Activated CD4-positive, alpha-beta memory T cell treated with anti-CD3 and anti-CD28 coated beads, Interleukin-2, amount 10 ng/mL, durations not matched to agents 7 days and 5 days (primary cell): ENCODE measurements at regions not wholly inside any gene's neighbourhood (a gene's known extent, or its start where the extent isn't known, plus 50 kb on each side); places are given as distances from the start of the nearest gene placed in this dataset.

Experiments
- CTCF ChIA-PET: fragments of 350-600 bp; sonication (Branson Sonifier 250); formaldehyde crosslinking; loops from one replicate; lab custom pipeline; 2021; ENCODE audit warnings: antibody characterized with exemption, inconsistent platforms; lab: Charles Lee
- POLR2A ChIA-PET: fragments of 350-600 bp; sonication (Branson Sonifier 250); formaldehyde crosslinking; loops from one replicate; lab custom pipeline; 2021; ENCODE audit warnings: antibody characterized with exemption; lab: Charles Lee
- DNase-seq: peaks from one replicate; pipeline ENCODE4 v3.0.0-alpha.2; 2020
- H3K27ac Mint-ChIP-seq: one replicate; pipeline ENCODE4 v1.8.0; 2021; ENCODE audit warnings: mild to moderate bottlenecking, mixed read lengths
- H3K27me3 Mint-ChIP-seq: one replicate; pipeline ENCODE4 v1.8.0; 2021; ENCODE audit warnings: mixed read lengths
- H3K36me3 Mint-ChIP-seq: one replicate; pipeline ENCODE4 v1.8.0; 2021; ENCODE audit warnings: low read depth, mixed read lengths
- H3K4me1 Mint-ChIP-seq: one replicate; pipeline ENCODE4 v1.8.0; 2021; ENCODE audit warnings: mixed read lengths
- H3K4me3 Mint-ChIP-seq: one replicate; pipeline ENCODE4 v1.8.0; 2021; ENCODE audit warnings: mild to moderate bottlenecking, mixed read lengths
- H3K9me3 Mint-ChIP-seq: one replicate; pipeline ENCODE4 v1.8.0; 2021; ENCODE audit warnings: mixed read lengths

DNA sequence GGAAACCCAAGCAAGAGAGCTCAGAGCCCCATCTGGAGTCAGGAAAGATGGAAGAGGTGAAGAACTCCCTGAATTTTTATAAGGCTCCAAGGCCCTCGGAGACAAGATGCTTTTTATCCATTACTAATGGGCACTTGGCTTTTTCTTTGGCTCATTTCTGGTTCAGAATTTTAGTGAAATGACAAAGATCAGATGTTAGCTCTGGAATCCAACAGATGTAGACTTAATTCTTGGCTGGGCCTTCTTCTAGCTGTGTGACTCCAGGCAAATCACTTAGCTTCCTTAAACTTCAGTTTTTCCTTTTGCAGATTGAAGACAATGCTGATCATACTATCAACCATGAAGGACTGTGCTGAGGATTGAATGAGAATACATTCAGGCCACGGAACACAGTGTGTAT, 85.2 kb downstream of the HRH4 start:
- Mint-ChIP-seq H3K27me3 (peaks cover 4% of the 10 kb centered on the region), H3K9me3 (no peaks in the 10 kb centered on the region), H3K36me3 (no peaks in the 10 kb centered on the region), H3K4me1 (no peaks in the 10 kb centered on the region), H3K4me3 (no peak overlapping the region), H3K27ac (no peak overlapping the region)
- ChIA-PET CTCF (interaction anchor here (1.4 kb wide), 1 partner anchor 31 kb away, joined by 3 read pairs; no protein-coding TSS in a partner anchor), POLR2A (no interaction called here)
- no peak for DNase-seq

- Mint-ChIP-seq H3K9me3 (no peaks in the 10 kb centered on the region), H3K4me3 (no peak overlapping the region), H3K4me1 (no peaks in the 10 kb centered on the region), H3K36me3 (no peaks in the 10 kb centered on the region), H3K27me3 (peaks cover 5% of the 10 kb centered on the region), H3K27ac (no peak overlapping the region)
- ChIA-PET CTCF (interaction anchor here (1.4 kb wide), 1 partner anchor 32 kb away, joined by 3 read pairs; no protein-coding TSS in a partner anchor), POLR2A (no interaction called here)
- DNase-seq = no peak
These were observed 85.9 kb downstream of the HRH4 start for GRCh38 chr18:24546307-24546706.

DNA sequence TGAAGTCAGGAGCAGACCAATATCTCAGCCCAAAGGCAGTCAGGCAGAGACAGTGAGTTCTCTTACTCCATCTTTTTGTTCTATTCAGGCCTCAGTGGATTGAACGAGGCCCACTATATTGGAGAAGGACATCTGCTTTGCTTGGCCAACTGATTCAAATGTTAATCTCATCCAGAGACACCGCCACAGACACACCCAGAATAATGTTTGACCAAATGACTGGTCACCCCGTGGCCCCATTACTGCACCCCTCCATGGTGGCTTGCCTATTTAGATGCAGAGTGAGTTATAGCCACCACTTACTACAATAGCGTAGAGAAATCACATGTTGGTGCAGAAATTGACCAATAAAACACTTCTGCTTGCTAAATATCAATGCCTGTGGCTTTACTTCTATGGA, 88.1 kb downstream of the HRH4 start:
- POLR2A ChIA-PET = no interaction called here

GRCh38 chr18:24552218-24552617, 91.8 kb downstream of the HRH4 start:
- Mint-ChIP-seq H3K27ac (no peak overlapping the region), H3K4me3 (no peak overlapping the region), H3K27me3 (peaks cover 12% of the 10 kb centered on the region), H3K9me3 (no peaks in the 10 kb centered on the region), H3K4me1 (no peaks in the 10 kb centered on the region), H3K36me3 (no peaks in the 10 kb centered on the region)
- no peak for DNase-seq
- ChIA-PET CTCF (no interaction called here), POLR2A (no interaction called here)

More for the DNA sequence above, 88.1 kb downstream of the HRH4 start:
- Mint-ChIP-seq H3K4me3 (no peak overlapping the region), H3K36me3 (no peaks in the 10 kb centered on the region), H3K4me1 (no peaks in the 10 kb centered on the region), H3K27ac (no peak overlapping the region), H3K9me3 (no peaks in the 10 kb centered on the region), H3K27me3 (peaks cover 9% of the 10 kb centered on the region)
- DNase-seq = no peak
- CTCF ChIA-PET = no interaction called here

DNA sequence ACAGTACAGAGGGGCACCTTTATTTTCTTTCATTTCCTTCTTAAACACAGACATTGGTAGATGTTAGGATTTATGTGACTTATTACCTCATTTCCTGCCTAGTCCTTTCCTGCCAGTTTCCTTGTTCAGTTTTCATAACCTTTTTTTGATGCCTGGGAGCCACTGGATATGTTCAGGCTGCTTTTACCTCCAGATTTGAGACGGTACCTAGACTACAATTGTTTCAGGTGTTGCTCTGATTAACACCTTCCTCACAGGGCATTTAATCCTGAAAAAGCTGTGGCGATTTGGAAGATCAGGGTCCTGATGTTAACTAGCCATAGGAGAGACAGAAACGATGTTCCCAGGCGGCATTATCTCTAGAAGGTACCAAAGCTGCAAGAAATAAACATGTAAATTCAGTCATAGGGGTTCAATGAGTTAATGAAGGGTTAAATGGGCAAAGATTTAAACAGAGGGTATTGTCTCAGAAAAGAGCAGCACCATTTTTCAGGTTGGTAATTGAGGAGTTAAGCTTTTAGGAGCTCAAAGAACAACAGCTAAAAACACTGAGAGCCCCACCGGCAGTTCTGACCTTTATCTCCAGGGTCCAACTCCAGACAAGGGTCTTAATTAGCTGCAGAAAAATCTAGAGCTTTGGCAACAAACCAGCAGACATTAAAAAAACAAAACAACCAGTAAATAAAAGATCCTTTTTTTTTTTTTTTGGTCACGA, 93.3 kb downstream of the HRH4 start:
- POLR2A ChIA-PET = no interaction called here
- H3K27ac Mint-ChIP-seq = no peak overlapping the region
- no peak overlapping the region for H3K4me3 Mint-ChIP-seq
- DNase-seq = no peak
- no peaks in the 10 kb centered on the region for H3K36me3 Mint-ChIP-seq
- peaks cover 13% of the 10 kb centered on the region for H3K27me3 Mint-ChIP-seq
- no peaks in the 10 kb centered on the region for H3K9me3 Mint-ChIP-seq
- CTCF ChIA-PET = interaction anchor here (1.8 kb wide), 1 partner anchor 40 kb away, joined by 4 read pairs; no protein-coding TSS in a partner anchor
- H3K4me1 Mint-ChIP-seq = no peaks in the 10 kb centered on the region

DNA sequence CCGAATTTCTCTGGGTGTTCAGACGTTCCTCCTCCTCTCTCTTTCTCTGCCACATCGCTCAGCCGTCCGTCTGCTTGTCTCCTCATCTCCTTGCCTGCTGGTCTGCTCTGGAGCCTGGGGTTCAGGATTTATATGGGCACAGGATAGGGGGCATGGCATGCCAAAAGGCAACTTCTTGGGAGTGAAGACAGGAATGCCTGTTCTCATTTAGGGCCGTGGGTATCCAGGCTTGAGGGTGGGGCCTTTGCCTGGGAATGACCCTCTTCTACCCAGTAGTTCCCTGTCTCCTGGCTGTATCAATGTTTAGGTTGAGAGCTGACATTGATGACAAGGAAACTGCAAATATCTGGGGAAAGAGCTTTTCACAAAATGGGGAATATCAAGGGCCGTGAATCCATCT, 98.0 kb downstream of the HRH4 start:
- CTCF ChIA-PET = no interaction called here
- Mint-ChIP-seq H3K4me1 (no peaks in the 10 kb centered on the region), H3K27ac (no peak overlapping the region), H3K4me3 (no peak overlapping the region), H3K27me3 (peaks cover 6% of the 10 kb centered on the region), H3K9me3 (no peaks in the 10 kb centered on the region), H3K36me3 (no peaks in the 10 kb centered on the region)
- POLR2A ChIA-PET = no interaction called here
- DNase-seq = no peak

GRCh38 chr18:24559526-24559925, 99.1 kb downstream of the HRH4 start:
- Mint-ChIP-seq H3K27me3 (peaks cover 2% of the 10 kb centered on the region), H3K4me1 (no peaks in the 10 kb centered on the region), H3K27ac (no peak overlapping the region), H3K4me3 (no peak overlapping the region), H3K9me3 (no peaks in the 10 kb centered on the region), H3K36me3 (no peaks in the 10 kb centered on the region)
- CTCF ChIA-PET = no interaction called here
- POLR2A ChIA-PET = no interaction called here
- no peak for DNase-seq

DNA sequence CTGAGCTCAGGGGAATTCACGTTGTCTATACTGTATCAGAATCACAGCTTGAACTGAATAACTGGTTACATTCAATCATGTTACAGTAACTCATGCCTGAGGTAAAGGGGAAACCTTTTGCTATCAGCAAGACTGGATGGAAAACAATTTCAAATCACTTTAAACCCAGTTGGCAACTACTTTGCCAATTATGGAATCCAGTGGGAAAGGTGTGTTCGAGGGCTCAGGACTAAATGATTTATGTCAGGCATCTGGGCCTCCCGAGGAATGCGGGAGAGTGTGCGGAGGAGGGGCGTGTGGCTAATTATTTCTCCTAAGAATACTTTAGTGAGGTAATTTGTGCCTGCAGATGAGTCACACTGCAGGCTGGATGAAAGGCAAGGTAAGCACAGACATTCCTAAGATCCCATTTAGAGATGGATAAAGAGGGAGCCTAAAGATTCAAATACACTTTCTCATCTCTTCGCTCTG, 100.1 kb downstream of the HRH4 start:
- ChIA-PET POLR2A (no interaction called here), CTCF (no interaction called here)
- DNase-seq = no peak
- no peaks in the 10 kb centered on the region for H3K4me1 Mint-ChIP-seq
- no peak overlapping the region for H3K27ac Mint-ChIP-seq
- no peaks in the 10 kb centered on the region for H3K9me3 Mint-ChIP-seq
- no peak overlapping the region for H3K4me3 Mint-ChIP-seq
- H3K27me3 Mint-ChIP-seq = peaks cover 2% of the 10 kb centered on the region
- H3K36me3 Mint-ChIP-seq = no peaks in the 10 kb centered on the region

GRCh38 chr18:24561369-24561965, 101.0 kb downstream of the HRH4 start:
- no peaks in the 10 kb centered on the region for H3K36me3 Mint-ChIP-seq
- no peak overlapping the region for H3K4me3 Mint-ChIP-seq
- ChIA-PET POLR2A (no interaction called here), CTCF (no interaction called here)
- no peaks in the 10 kb centered on the region for H3K4me1 Mint-ChIP-seq
- no peaks in the 10 kb centered on the region for H3K9me3 Mint-ChIP-seq
- H3K27me3 Mint-ChIP-seq = peaks cover 2% of the 10 kb centered on the region
- no peak overlapping the region for H3K27ac Mint-ChIP-seq
- DNase-seq = no peak

- no peak for DNase-seq
- no peaks in the 10 kb centered on the region for H3K27me3 Mint-ChIP-seq
- CTCF ChIA-PET = no interaction called here
- no peaks in the 10 kb centered on the region for H3K9me3 Mint-ChIP-seq
- POLR2A ChIA-PET = no interaction called here
- H3K4me1 Mint-ChIP-seq = no peaks in the 10 kb centered on the region
- H3K4me3 Mint-ChIP-seq = no peak overlapping the region
- no peaks in the 10 kb centered on the region for H3K36me3 Mint-ChIP-seq
- no peak overlapping the region for H3K27ac Mint-ChIP-seq
These were observed 106.8 kb downstream of the HRH4 start for GRCh38 chr18:24567199-24567598.

GRCh38 chr18:24570716-24571115, 110.3 kb downstream of the HRH4 start:
- Mint-ChIP-seq H3K9me3 (peaks cover 2% of the 10 kb centered on the region), H3K36me3 (no peaks in the 10 kb centered on the region), H3K4me1 (no peaks in the 10 kb centered on the region), H3K27me3 (no peaks in the 10 kb centered on the region), H3K4me3 (no peak overlapping the region), H3K27ac (no peak overlapping the region)
- DNase-seq = no peak
- CTCF ChIA-PET = no interaction called here
- POLR2A ChIA-PET = no interaction called here

GRCh38 chr18:24582771-24583170, 122.3 kb downstream of the HRH4 start:
- no peak overlapping the region for H3K4me3 Mint-ChIP-seq
- H3K36me3 Mint-ChIP-seq = no peaks in the 10 kb centered on the region
- ChIA-PET CTCF (no interaction called here), POLR2A (no interaction called here)
- no peaks in the 10 kb centered on the region for H3K9me3 Mint-ChIP-seq
- H3K4me1 Mint-ChIP-seq = no peaks in the 10 kb centered on the region
- peaks cover 16% of the 10 kb centered on the region for H3K27me3 Mint-ChIP-seq
- no peak overlapping the region for H3K27ac Mint-ChIP-seq
- no peak for DNase-seq

GRCh38 chr18:24584205-24584604, 123.8 kb downstream of the HRH4 start:
- Mint-ChIP-seq H3K27me3 (peaks cover 18% of the 10 kb centered on the region), H3K4me3 (no peak overlapping the region), H3K4me1 (no peaks in the 10 kb centered on the region), H3K36me3 (no peaks in the 10 kb centered on the region), H3K27ac (no peak overlapping the region), H3K9me3 (no peaks in the 10 kb centered on the region)
- ChIA-PET POLR2A (no interaction called here), CTCF (no interaction called here)
- DNase-seq = no peak

GRCh38 chr18:24584813-24585212, 124.4 kb downstream of the HRH4 start:
- no peaks in the 10 kb centered on the region for H3K4me1 Mint-ChIP-seq
- no peaks in the 10 kb centered on the region for H3K9me3 Mint-ChIP-seq
- ChIA-PET POLR2A (no interaction called here), CTCF (no interaction called here)
- H3K27ac Mint-ChIP-seq = no peak overlapping the region
- H3K27me3 Mint-ChIP-seq = peaks cover 15% of the 10 kb centered on the region
- DNase-seq = no peak
- no peaks in the 10 kb centered on the region for H3K36me3 Mint-ChIP-seq
- no peak overlapping the region for H3K4me3 Mint-ChIP-seq
